Stimulated activated CD8-positive, alpha-beta memory T cell treated with anti-CD3 and anti-CD28 coated beads, Interleukin-2, amount 100 ng/mL, for 48 hours (primary cell): ENCODE measurements at regions not wholly inside any gene's neighbourhood (a gene's known extent, or its start where the extent isn't known, plus 50 kb on each side); places are given as distances from the start of the nearest gene placed in this dataset.

Experiments
- DNase-seq, 2 donors: peaks; one replicate each; pipeline ENCODE4 v3.0.0-alpha.2; 2020; ENCODE audit warnings: low read depth in 2 of 2

- no peak for DNase-seq
These were observed 1055.5 kb upstream of the KLHL29 start for GRCh38 chr2:22329211-22330154.

- DNase-seq = no peak
These were observed 1048.6 kb upstream of the KLHL29 start for GRCh38 chr2:22336414-22336813.

- DNase-seq = no peak
These were observed 1044.3 kb upstream of the KLHL29 start for GRCh38 chr2:22340716-22341115.

GRCh38 chr2:22347306-22347705 lies 1037.7 kb upstream of the KLHL29 start:
- no peak for DNase-seq

GRCh38 chr2:22350621-22351020 lies 1034.4 kb upstream of the KLHL29 start:
- no peak for DNase-seq

GRCh38 chr2:22355816-22356433 lies 1029.1 kb upstream of the KLHL29 start:
- peak; percentile 10 to 28 for DNase-seq

- DNase-seq = no peak
These were observed 1025.8 kb upstream of the KLHL29 start for GRCh38 chr2:22359071-22359672.

GRCh38 chr2:22360735-22361374 lies 1024.1 kb upstream of the KLHL29 start:
- no peak for DNase-seq

- no peak for DNase-seq
These were observed 1023.4 kb upstream of the KLHL29 start for GRCh38 chr2:22361571-22361970.

- DNase-seq = no peak
These were observed 1009.9 kb upstream of the KLHL29 start for GRCh38 chr2:22375096-22375495.

- DNase-seq = no peak
These were observed 1007.7 kb upstream of the KLHL29 start for GRCh38 chr2:22377268-22377667.

GRCh38 chr2:22382479-22383169 lies 1002.4 kb upstream of the KLHL29 start:
- DNase-seq = no peak

- no peak for DNase-seq
These were observed 987.1 kb upstream of the KLHL29 start for GRCh38 chr2:22397847-22398246.

GRCh38 chr2:22403748-22404147 lies 981.2 kb upstream of the KLHL29 start:
- no peak for DNase-seq

GRCh38 chr2:22406625-22407024 lies 978.4 kb upstream of the KLHL29 start:
- DNase-seq = no peak

GRCh38 chr2:22420076-22420475 lies 964.9 kb upstream of the KLHL29 start:
- DNase-seq = no peak

- no peak for DNase-seq
These were observed 942.9 kb upstream of the KLHL29 start for GRCh38 chr2:22442051-22442450.

GRCh38 chr2:22444281-22444680 lies 940.7 kb upstream of the KLHL29 start:
- no peak for DNase-seq

GRCh38 chr2:22449696-22450095 lies 935.3 kb upstream of the KLHL29 start:
- no peak for DNase-seq

GRCh38 chr2:22450831-22451230 lies 934.1 kb upstream of the KLHL29 start:
- no peak for DNase-seq

- DNase-seq = no peak
These were observed 930.0 kb upstream of the KLHL29 start for GRCh38 chr2:22454826-22455485.
